Keratinocyte (primary cell): ENCODE measurements at regions not wholly inside any gene's neighbourhood (a gene's known extent, or its start where the extent isn't known, plus 50 kb on each side); places are given as distances from the start of the nearest gene placed in this dataset.

Experiments used
- DNase-seq: peaks from one replicate; pipeline ENCODE4 v3.0.0-alpha.2; 2011; ENCODE audit warnings: low read depth, missing footprints, low spot score
- FAIRE-seq: peaks from 2 replicates; lab custom pipeline; 2011; peaks lifted over from hg19 to GRCh38; lab: Jason Lieb, UNC
- H2AFZ ChIP-seq: 2 replicates; pipeline ENCODE4 v1.6.0; 2012; ENCODE audit warnings: low read length, control low read depth, inconsistent platforms; ENCODE audit not compliant: control insufficient read depth
- H3K27ac ChIP-seq: 2 replicates; pipeline ENCODE4 v1.5.1; 2011; ENCODE audit warnings: low read length; ENCODE audit not compliant: control insufficient read depth, insufficient read depth
- H3K27me3 ChIP-seq: 3 replicates; pipeline ENCODE4 v1.6.0; 2011; ENCODE audit warnings: low read length; ENCODE audit not compliant: control insufficient read depth, insufficient read depth; ENCODE audit errors: extremely low read depth
- H3K36me3 ChIP-seq, 2 experiments: 2 replicates in 1 of 2; 3 replicates in 1 of 2; pipeline ENCODE4 v1.5.1; 2011; ENCODE audit warnings: low read length in 2 of 2, mild to moderate bottlenecking in 1 of 2; ENCODE audit not compliant: control insufficient read depth in 2 of 2, insufficient read depth in 2 of 2; ENCODE audit errors: extremely low read depth in 1 of 2
- H3K4me1 ChIP-seq: 3 replicates; pipeline ENCODE4 v1.5.1; 2011; ENCODE audit warnings: low read length; ENCODE audit not compliant: control insufficient read depth, insufficient read depth; ENCODE audit errors: extremely low read depth
- H3K4me2 ChIP-seq: 3 replicates; pipeline ENCODE4 v1.6.0; 2011; ENCODE audit warnings: low read depth, low read length; ENCODE audit not compliant: control insufficient read depth, insufficient read depth; ENCODE audit errors: extremely low read depth
- H3K4me3 ChIP-seq, 3 experiments: fragments of 200-600 bp in 1 of 3; sonication (generic) in 1 of 3; 2 replicates in 2 of 3; 3 replicates in 1 of 3; pipeline ENCODE4 v1.5.1; 2011 to 2016; ENCODE audit warnings: low read length in 3 of 3, mild to moderate bottlenecking in 3 of 3, control low read depth in 2 of 3, inconsistent platforms in 1 of 3, low read depth in 1 of 3, mixed read lengths in 1 of 3, mixed run types in 1 of 3, moderate library complexity in 1 of 3; ENCODE audit not compliant: control insufficient read depth in 2 of 3, insufficient read depth in 2 of 3; ENCODE audit errors: extremely low read depth in 1 of 3
- H3K79me2 ChIP-seq: 2 replicates; pipeline ENCODE4 v1.6.0; 2012; ENCODE audit warnings: low read length; ENCODE audit not compliant: control insufficient read depth, insufficient read depth
- H3K9ac ChIP-seq: 3 replicates; pipeline ENCODE4 v1.6.0; 2011; ENCODE audit warnings: low read length; ENCODE audit not compliant: control insufficient read depth, insufficient read depth; ENCODE audit errors: extremely low read depth
- H3K9me1 ChIP-seq: 3 replicates; pipeline ENCODE4 v1.6.0; 2011; ENCODE audit warnings: low read length; ENCODE audit not compliant: control insufficient read depth, insufficient read depth; ENCODE audit errors: extremely low read depth
- H3K9me3 ChIP-seq: 2 replicates; pipeline ENCODE4 v1.5.1; 2012; ENCODE audit warnings: low read depth, low read length; ENCODE audit not compliant: control insufficient read depth
- H4K20me1 ChIP-seq: 3 replicates; pipeline ENCODE4 v1.6.0; 2011; ENCODE audit warnings: low read length; ENCODE audit not compliant: control insufficient read depth, insufficient read depth; ENCODE audit errors: extremely low read depth
- CTCF ChIP-seq, 3 experiments: IDR thresholded peaks in 1 of 3; conservative IDR thresholded peaks in 1 of 3; optimal IDR thresholded peaks in 1 of 3; 2 replicates in 2 of 3; 3 replicates in 1 of 3; pipeline versions ENCODE3 to v1.5.1; 2011; ENCODE audit warnings: low read length in 3 of 3, mild to moderate bottlenecking in 3 of 3, moderate library complexity in 2 of 3, control low read depth in 1 of 3, inconsistent platforms in 1 of 3; ENCODE audit not compliant: insufficient read depth in 2 of 3; ENCODE audit errors: extremely low read depth in 1 of 3
- EZH2 ChIP-seq: IDR thresholded peaks from one replicate; pipeline ENCODE4 v1.6.1; 2012; ENCODE audit warnings: inconsistent platforms, mild to moderate bottlenecking, low read length, moderate library complexity
- dilution Hi-C: fragments of 300-500 bp; cut with MboI; formaldehyde crosslinking; loops from one replicate; pipeline ENCODE4 v1.7.0; 2020; ENCODE audit warnings: low sequenced_read_pairs; ENCODE audit not compliant: extremely low pct_ligation_motif_present

GRCh38 chr15:36208868-36209582, 370.4 kb upstream of the CDIN1 start:
- FAIRE-seq (no peak), DNase-seq (no peak)
- no peak overlapping the region for H3K9ac ChIP-seq
- no peaks in the 10 kb centered on the region for H3K79me2 ChIP-seq
- no peaks in the 10 kb centered on the region for H3K27me3 ChIP-seq
- no peak overlapping the region for H3K27ac ChIP-seq
- H3K4me1 ChIP-seq = no peaks in the 10 kb centered on the region
- no peak overlapping the region for H3K4me3 ChIP-seq
- no peak overlapping the region for H3K4me2 ChIP-seq
- no peaks in the 10 kb centered on the region for H4K20me1 ChIP-seq
- no peak overlapping the region for H2AFZ ChIP-seq
- dilution Hi-C loops = no loop called here
- H3K36me3 ChIP-seq = no peaks in the 10 kb centered on the region
- H3K9me3 ChIP-seq = no peaks in the 10 kb centered on the region
- no peaks in the 10 kb centered on the region for H3K9me1 ChIP-seq
- TF ChIP-seq EZH2 = no peak
- TF ChIP-seq CTCF (optimal IDR thresholded peaks at IDR 0.05 in 1 of 3, IDR thresholded peaks at IDR 0.05 in 1 of 3, conservative IDR thresholded peaks at IDR 0.05 in 1 of 3; ENCODE audit: extremely low read depth in 1 of 3, insufficient read depth in 2 of 3, low read length in 3 of 3) = no peak

GRCh38 chr15:36210426-36210825, 369.0 kb upstream of the CDIN1 start:
- Histone ChIP-seq H3K36me3 (no peaks in the 10 kb centered on the region), H3K4me3 (no peak overlapping the region), H3K79me2 (no peaks in the 10 kb centered on the region), H3K27ac (no peak overlapping the region), H3K4me2 (no peak overlapping the region), H3K4me1 (no peaks in the 10 kb centered on the region), H3K9ac (no peak overlapping the region), H3K9me1 (no peaks in the 10 kb centered on the region), H3K9me3 (no peaks in the 10 kb centered on the region), H3K27me3 (no peaks in the 10 kb centered on the region), H4K20me1 (no peaks in the 10 kb centered on the region), H2AFZ (no peak overlapping the region)
- dilution Hi-C loops = no loop called here
- no peak for DNase-seq
- no peak for FAIRE-seq
- TF ChIP-seq CTCF (optimal IDR thresholded peaks at IDR 0.05 in 1 of 3, IDR thresholded peaks at IDR 0.05 in 1 of 3, conservative IDR thresholded peaks at IDR 0.05 in 1 of 3; ENCODE audit: extremely low read depth in 1 of 3, insufficient read depth in 2 of 3, low read length in 3 of 3) (no peak), EZH2 (no peak)
